Colonic mucosa (tissue), 4 donors: ENCODE measurements at regions not wholly inside any gene's neighbourhood (a gene's known extent, or its start where the extent isn't known, plus 50 kb on each side); places are given as distances from the start of the nearest gene placed in this dataset.

Experiments
- DNase-seq: peaks from one replicate; pipeline ENCODE4 v3.0.0-alpha.2; 2020
- H3K27ac ChIP-seq: fragments of 200-600 bp; one replicate; pipeline ENCODE4 v1.8.0; 2021
- H3K27me3 ChIP-seq: fragments of 200-600 bp; one replicate; pipeline ENCODE4 v1.8.0; 2021
- H3K36me3 ChIP-seq: fragments of 200-600 bp; one replicate; pipeline ENCODE4 v1.8.0; 2021
- H3K4me1 ChIP-seq: fragments of 200-600 bp; one replicate; pipeline ENCODE4 v1.8.0; 2021; ENCODE audit warnings: mild to moderate bottlenecking
- H3K4me3 ChIP-seq: fragments of 200-600 bp; one replicate; pipeline ENCODE4 v1.8.0; 2021
- H3K9ac ChIP-seq, 2 donors: one replicate each; pipeline ENCODE4 v1.7.0; 2013; ENCODE audit warnings: control low read depth in 2 of 2, low read depth in 2 of 2, low read length in 2 of 2
- H3K9me3 ChIP-seq: fragments of 200-600 bp; one replicate; pipeline ENCODE4 v1.8.0; 2021
- intact Hi-C: fragments of 100-400 bp; cut with DNase I; formaldehyde crosslinking; loops from one replicate; pipeline ENCODE4 v1.14.1; 2022
- TF ChIP-seq, protein P1 (sequence below): fragments of 200-600 bp; IDR thresholded peaks from one replicate; pipeline ENCODE4 v1.8.0; 2022; ENCODE audit warnings: antibody characterized with exemption, mild to moderate bottlenecking
- donor health status: healthy.
- donor health status: DM: no; HTN: no; CAD: no.
- donor health status: DM: no; HTN: no; CAD: no.

DNA sequence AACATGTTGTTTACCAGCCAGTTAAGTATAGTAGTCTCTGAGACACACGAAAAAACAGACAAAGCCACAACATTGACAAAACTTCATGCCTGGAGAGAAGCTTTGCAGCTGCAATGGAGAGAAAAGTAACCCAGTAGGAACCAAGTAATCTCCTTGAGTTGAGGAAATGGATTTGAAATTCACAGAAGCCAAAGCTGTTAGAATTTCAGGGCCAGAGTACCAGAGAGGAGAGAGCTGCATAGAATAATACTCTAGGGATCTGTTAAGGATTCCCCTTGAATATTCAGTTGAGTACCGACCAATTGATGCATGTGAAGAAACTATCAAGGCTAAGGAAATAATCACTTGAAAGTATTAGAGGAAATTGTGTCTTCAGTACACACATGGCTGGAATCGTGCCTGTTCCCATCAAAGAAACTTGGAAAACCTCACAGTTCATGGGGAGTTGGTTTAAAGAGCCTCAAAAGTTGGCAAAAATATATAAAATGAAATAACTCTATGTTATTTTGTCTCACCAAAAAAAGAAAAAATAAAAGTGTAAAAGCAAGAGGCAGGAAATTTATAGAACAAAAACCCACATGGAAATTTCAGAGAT lies 324.0 kb upstream of the NEGR1 start:
- no peaks in the 10 kb centered on the region for H3K36me3 ChIP-seq
- intact Hi-C loops: no loop called here
- H3K27ac ChIP-seq: no peak overlapping the region
- DNase-seq: no peak
- no peak overlapping the region for H3K9ac ChIP-seq
- H3K27me3 ChIP-seq: no peaks in the 10 kb centered on the region
- TF ChIP-seq, protein P1, sequence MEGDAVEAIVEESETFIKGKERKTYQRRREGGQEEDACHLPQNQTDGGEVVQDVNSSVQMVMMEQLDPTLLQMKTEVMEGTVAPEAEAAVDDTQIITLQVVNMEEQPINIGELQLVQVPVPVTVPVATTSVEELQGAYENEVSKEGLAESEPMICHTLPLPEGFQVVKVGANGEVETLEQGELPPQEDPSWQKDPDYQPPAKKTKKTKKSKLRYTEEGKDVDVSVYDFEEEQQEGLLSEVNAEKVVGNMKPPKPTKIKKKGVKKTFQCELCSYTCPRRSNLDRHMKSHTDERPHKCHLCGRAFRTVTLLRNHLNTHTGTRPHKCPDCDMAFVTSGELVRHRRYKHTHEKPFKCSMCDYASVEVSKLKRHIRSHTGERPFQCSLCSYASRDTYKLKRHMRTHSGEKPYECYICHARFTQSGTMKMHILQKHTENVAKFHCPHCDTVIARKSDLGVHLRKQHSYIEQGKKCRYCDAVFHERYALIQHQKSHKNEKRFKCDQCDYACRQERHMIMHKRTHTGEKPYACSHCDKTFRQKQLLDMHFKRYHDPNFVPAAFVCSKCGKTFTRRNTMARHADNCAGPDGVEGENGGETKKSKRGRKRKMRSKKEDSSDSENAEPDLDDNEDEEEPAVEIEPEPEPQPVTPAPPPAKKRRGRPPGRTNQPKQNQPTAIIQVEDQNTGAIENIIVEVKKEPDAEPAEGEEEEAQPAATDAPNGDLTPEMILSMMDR: no peak
- no peaks in the 10 kb centered on the region for H3K4me1 ChIP-seq
- no peak overlapping the region for H3K4me3 ChIP-seq
- H3K9me3 ChIP-seq: no peaks in the 10 kb centered on the region

DNA sequence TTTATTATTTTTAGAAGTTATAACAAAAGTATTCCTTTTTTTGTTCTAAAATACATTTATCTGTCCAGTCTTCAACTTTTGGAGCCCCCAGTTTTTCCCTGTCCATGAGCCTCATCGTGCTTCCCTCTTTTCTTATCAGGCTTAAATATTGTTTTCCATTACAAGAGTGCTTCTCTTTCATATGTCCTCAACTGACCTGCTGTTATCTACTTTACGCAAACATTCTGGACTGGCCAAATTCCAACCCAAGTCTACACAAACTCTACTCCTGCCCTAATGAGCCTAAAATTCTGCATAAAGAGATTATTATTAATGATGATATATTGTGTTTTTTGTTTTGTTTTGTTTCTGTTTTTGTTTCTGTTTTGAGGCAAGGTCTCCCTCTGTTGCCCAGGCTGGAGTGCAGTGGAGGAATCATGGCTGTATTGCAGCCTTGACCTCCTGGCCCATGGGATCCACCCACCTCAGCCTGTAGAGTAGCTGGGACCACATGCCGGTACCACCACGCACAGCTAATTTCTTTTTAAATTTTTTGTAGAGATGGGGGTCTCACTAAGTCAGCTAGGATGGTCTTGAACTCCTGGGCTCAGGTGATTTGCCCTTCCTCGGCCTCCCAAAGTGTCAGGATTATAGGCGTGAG lies 318.8 kb upstream of the NEGR1 start:
- DNase-seq: no peak
- Histone ChIP-seq H3K9me3 (no peaks in the 10 kb centered on the region), H3K4me1 (no peaks in the 10 kb centered on the region), H3K36me3 (no peaks in the 10 kb centered on the region), H3K27me3 (no peaks in the 10 kb centered on the region), H3K27ac (no peak overlapping the region), H3K9ac (no peak overlapping the region), H3K4me3 (no peak overlapping the region)
- intact Hi-C loops: no loop called here
- TF ChIP-seq, protein P1: no peak

- TF ChIP-seq, protein P1: no peak
- H3K27ac ChIP-seq: no peak overlapping the region
- no peaks in the 10 kb centered on the region for H3K27me3 ChIP-seq
- no peak overlapping the region for H3K4me3 ChIP-seq
- H3K9ac ChIP-seq: no peak overlapping the region
- intact Hi-C loops: no loop called here
- H3K9me3 ChIP-seq: no peaks in the 10 kb centered on the region
- no peaks in the 10 kb centered on the region for H3K36me3 ChIP-seq
- DNase-seq: no peak
- H3K4me1 ChIP-seq: no peaks in the 10 kb centered on the region
These were observed 303.8 kb upstream of the NEGR1 start for GRCh38 chr1:72586023-72586685.

DNA sequence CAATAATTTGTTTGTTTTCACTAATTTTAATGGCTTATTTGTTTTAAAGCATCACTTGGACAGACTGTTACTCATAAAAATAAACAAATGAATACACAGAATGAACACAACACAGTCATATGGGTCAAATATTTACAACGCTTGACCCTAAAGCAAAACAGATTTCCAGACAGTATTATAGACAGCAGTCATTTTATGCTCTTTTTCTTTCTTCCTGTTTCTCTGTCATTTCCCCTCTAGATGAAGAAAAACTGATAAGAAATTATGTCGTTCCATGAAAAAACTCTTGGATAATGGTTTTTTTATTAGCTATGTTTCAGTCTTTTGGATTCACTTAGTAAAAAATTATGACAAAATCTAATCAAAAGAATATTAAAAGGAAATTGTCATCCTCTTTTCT lies 297.3 kb upstream of the NEGR1 start:
- H3K27ac ChIP-seq: no peak overlapping the region
- TF ChIP-seq, protein P1: no peak
- H3K9me3 ChIP-seq: no peaks in the 10 kb centered on the region
- DNase-seq: no peak
- no peak overlapping the region for H3K9ac ChIP-seq
- no peaks in the 10 kb centered on the region for H3K4me1 ChIP-seq
- H3K4me3 ChIP-seq: no peak overlapping the region
- intact Hi-C loops: no loop called here
- H3K36me3 ChIP-seq: no peaks in the 10 kb centered on the region
- H3K27me3 ChIP-seq: no peaks in the 10 kb centered on the region

- TF ChIP-seq, protein P1: no peak
- intact Hi-C loops: no loop called here
- H3K9me3 ChIP-seq: no peaks in the 10 kb centered on the region
- H3K36me3 ChIP-seq: no peaks in the 10 kb centered on the region
- no peak overlapping the region for H3K4me3 ChIP-seq
- no peak for DNase-seq
- H3K27ac ChIP-seq: no peak overlapping the region
- H3K4me1 ChIP-seq: no peaks in the 10 kb centered on the region
- no peaks in the 10 kb centered on the region for H3K27me3 ChIP-seq
- no peak overlapping the region for H3K9ac ChIP-seq
These were observed 288.5 kb upstream of the NEGR1 start for GRCh38 chr1:72570815-72571214.
